Endothelial cell of umbilical vein (primary cell): ENCODE measurements at regions not wholly inside any gene's neighbourhood (a gene's known extent, or its start where the extent isn't known, plus 50 kb on each side); places are given as distances from the start of the nearest gene placed in this dataset.
A peak's percentile ranks its signal among the peaks of the same experiment; 100 is the strongest.

Experiments used
- BruUV-seq: library from RNA; stranded (reverse); fragments of 400-500 nt; replicated peaks from 2 replicates; lab custom pipeline; 2021; lab: Mats Ljungman, UMichigan
- CTCF ChIA-PET: fragments of 300-600, 350-600 bp; sonication (Branson Sonifier 250); formaldehyde crosslinking; loops from one replicate; lab custom pipeline; 2021; ENCODE audit warnings: antibody characterized with exemption, inconsistent platforms; lab: Charles Lee
- POLR2A ChIA-PET: fragments of 300-600, 350-600 bp; sonication (Branson Sonifier 250); formaldehyde crosslinking; loops from one replicate; lab custom pipeline; 2021; ENCODE audit warnings: antibody characterized with exemption, inconsistent platforms; lab: Charles Lee
- DNase-seq: peaks from one replicate; pipeline ENCODE4 v3.0.0-alpha.2; 2011; ENCODE audit warnings: low read depth, low spot score
- FAIRE-seq: peaks from 2 replicates; lab custom pipeline; 2011; peaks lifted over from hg19 to GRCh38; lab: Jason Lieb, UNC
- H2AFZ ChIP-seq: 2 replicates; pipeline ENCODE4 v1.6.0; 2012; ENCODE audit warnings: low read depth, low read length, control low read depth, inconsistent platforms
- H3K27ac ChIP-seq: 2 replicates; pipeline ENCODE4 v1.5.1; 2011; ENCODE audit warnings: low read depth, mild to moderate bottlenecking, control low read depth, low read length, moderate library complexity; ENCODE audit not compliant: insufficient read depth
- H3K27me3 ChIP-seq, 2 experiments: 2 replicates each; pipeline versions ENCODE4 v1.6.0 to v1.6.1; 2011; ENCODE audit warnings: low read length in 2 of 2, mixed read lengths in 1 of 2; ENCODE audit not compliant: control insufficient read depth in 2 of 2, insufficient read depth in 2 of 2
- H3K36me3 ChIP-seq, 2 experiments: 2 replicates in 1 of 2; 3 replicates in 1 of 2; pipeline ENCODE4 v1.5.1; 2011; ENCODE audit warnings: low read length in 2 of 2, mild to moderate bottlenecking in 1 of 2, moderate library complexity in 1 of 2; ENCODE audit not compliant: control insufficient read depth in 2 of 2, insufficient read depth in 2 of 2; ENCODE audit errors: extremely low read depth in 1 of 2
- H3K4me1 ChIP-seq: 3 replicates; pipeline ENCODE4 v1.5.1; 2011; ENCODE audit warnings: mild to moderate bottlenecking, low read length; ENCODE audit not compliant: control insufficient read depth, insufficient read depth; ENCODE audit errors: extremely low read depth
- H3K4me2 ChIP-seq: 2 replicates; pipeline ENCODE4 v1.6.1; 2011; ENCODE audit warnings: low read length, control low read depth, mixed read lengths; ENCODE audit not compliant: insufficient read depth
- H3K4me3 ChIP-seq, 3 experiments: fragments of 200-600 bp in 1 of 3; sonication (generic), shearing (Covaris generic) in 1 of 3; replicated peaks in 1 of 3; 2 replicates each; pipeline ENCODE4 v1.5.1; 2011 to 2016; ENCODE audit warnings: control low read depth in 3 of 3, low read length in 3 of 3, mild to moderate bottlenecking in 2 of 3, inconsistent platforms in 1 of 3, low read depth in 1 of 3, moderate library complexity in 1 of 3; ENCODE audit not compliant: insufficient read depth in 1 of 3
- H3K79me2 ChIP-seq: 2 replicates; pipeline ENCODE4 v1.6.0; 2012; ENCODE audit warnings: low read length, inconsistent platforms; ENCODE audit not compliant: control insufficient read depth, insufficient read depth
- H3K9ac ChIP-seq: replicated peaks from 2 replicates; pipeline ENCODE3; 2011; ENCODE audit warnings: low read length, control low read depth; ENCODE audit not compliant: insufficient read depth; ENCODE audit errors: extremely low read depth
- H3K9me1 ChIP-seq: replicated peaks from 3 replicates; pipeline ENCODE4 v1.6.0; 2011; ENCODE audit warnings: mild to moderate bottlenecking, low read length; ENCODE audit not compliant: control insufficient read depth, insufficient read depth; ENCODE audit errors: extremely low read depth
- H3K9me3 ChIP-seq: replicated peaks from 2 replicates; pipeline ENCODE4 v1.5.1; 2012; ENCODE audit warnings: low read length, inconsistent platforms; ENCODE audit not compliant: control insufficient read depth, insufficient read depth
- H4K20me1 ChIP-seq: replicated peaks from 2 replicates; pipeline ENCODE3; 2011; ENCODE audit warnings: mild to moderate bottlenecking, low read length; ENCODE audit not compliant: control insufficient read depth, insufficient read depth; ENCODE audit errors: extremely low read depth
- EZH2 ChIP-seq: IDR thresholded peaks from 2 replicates; pipeline ENCODE4 v1.6.1; 2012; ENCODE audit warnings: borderline replicate concordance, low read depth, mild to moderate bottlenecking, moderate library complexity, low read length, inconsistent platforms; ENCODE audit not compliant: severe bottlenecking
- FOS ChIP-seq: IDR thresholded peaks from 2 replicates; pipeline ENCODE4 v1.6.1; 2011; ENCODE audit warnings: mild to moderate bottlenecking, low read length, moderate library complexity, borderline replicate concordance; ENCODE audit not compliant: insufficient read depth
- JUN ChIP-seq: IDR thresholded peaks from 2 replicates; pipeline ENCODE4 v1.6.1; 2011; ENCODE audit warnings: borderline replicate concordance, low read depth; ENCODE audit not compliant: insufficient read length, insufficient read depth
- MYC ChIP-seq: IDR thresholded peaks from one replicate; pipeline ENCODE4 v1.6.1; 2011; ENCODE audit warnings: mild to moderate bottlenecking, low read depth, low read length
- POLR2A ChIP-seq: IDR thresholded peaks from 2 replicates; pipeline ENCODE4 v1.6.1; 2012; ENCODE audit warnings: low read depth, mild to moderate bottlenecking, control low read depth, low read length
- POLR2AphosphoS5 ChIP-seq: IDR thresholded peaks from 2 replicates; pipeline ENCODE4 v1.6.1; 2012; ENCODE audit warnings: low read depth, mild to moderate bottlenecking, control low read depth, low read length, moderate library complexity; ENCODE audit not compliant: insufficient read depth
- dilution Hi-C: fragments of 300-500 bp; cut with MboI; formaldehyde crosslinking; loops from one replicate; pipeline ENCODE4 v1.15.0; 2019; ENCODE audit warnings: low sequenced_read_pairs; ENCODE audit not compliant: extremely low pct_ligation_motif_present
- intact Hi-C: fragments of 100-400 bp; cut with micrococcal nuclease; formaldehyde crosslinking; loops from one replicate; pipeline ENCODE4 v1.10.0; 2022
- TF ChIP-seq, protein P1 (sequence below), 2 donors: IDR thresholded peaks; 1 replicate in 1 of 2; 2 replicates in 1 of 2; pipeline ENCODE4 v1.5.1; 2011; ENCODE audit warnings: low read length in 2 of 2, mild to moderate bottlenecking in 2 of 2, moderate library complexity in 2 of 2, control low read depth in 1 of 2, inconsistent platforms in 1 of 2, low read depth in 1 of 2; ENCODE audit not compliant: insufficient read depth in 1 of 2; ENCODE audit errors: extremely low read depth in 1 of 2
- TF ChIP-seq, protein P2 (sequence below): IDR thresholded peaks from 2 replicates; pipeline ENCODE4 v1.6.1; 2011; ENCODE audit not compliant: insufficient read depth, insufficient read length

DNA sequence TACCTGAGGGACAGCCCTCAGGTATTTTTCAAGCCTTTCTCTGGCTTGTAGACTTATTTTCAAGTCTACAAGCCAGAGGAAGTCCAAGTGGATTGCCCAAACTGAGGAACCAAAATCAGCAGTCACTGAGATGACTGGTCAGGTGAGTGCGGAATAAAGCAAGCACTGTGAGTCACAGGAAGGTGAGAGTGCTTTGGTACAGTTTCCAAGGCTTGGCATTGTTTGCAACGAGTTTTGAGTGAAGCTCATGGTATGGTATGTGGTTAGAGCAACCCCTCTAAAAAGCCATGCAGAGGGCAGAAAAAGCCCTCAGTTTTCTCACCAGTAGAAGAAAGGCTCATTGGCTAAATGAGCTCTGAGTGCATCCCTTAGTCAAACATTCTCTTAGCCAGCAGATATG is 112.8 kb upstream of the EOLA2 start:
- ChIA-PET POLR2A (no interaction called here), CTCF (interaction anchor here (1.2 kb wide), 1 partner anchor 314 kb away, joined by 4 read pairs; no protein-coding TSS in a partner anchor)
- FAIRE-seq = peak; percentile 82
- H3K9me3 ChIP-seq = no peaks in the 10 kb centered on the region
- intact Hi-C loops = no loop called here
- H3K36me3 ChIP-seq = no peaks in the 10 kb centered on the region
- H3K4me2 ChIP-seq = no peak overlapping the region
- H3K4me1 ChIP-seq = peaks cover 7% of the 10 kb centered on the region
- H4K20me1 ChIP-seq = no peaks in the 10 kb centered on the region
- H3K4me3 ChIP-seq = no peak overlapping the region
- TF ChIP-seq EZH2 = no peak
- no peak for TF ChIP-seq POLR2A
- TF ChIP-seq FOS = no peak
- TF ChIP-seq JUN = no peak
- TF ChIP-seq, protein P1, sequence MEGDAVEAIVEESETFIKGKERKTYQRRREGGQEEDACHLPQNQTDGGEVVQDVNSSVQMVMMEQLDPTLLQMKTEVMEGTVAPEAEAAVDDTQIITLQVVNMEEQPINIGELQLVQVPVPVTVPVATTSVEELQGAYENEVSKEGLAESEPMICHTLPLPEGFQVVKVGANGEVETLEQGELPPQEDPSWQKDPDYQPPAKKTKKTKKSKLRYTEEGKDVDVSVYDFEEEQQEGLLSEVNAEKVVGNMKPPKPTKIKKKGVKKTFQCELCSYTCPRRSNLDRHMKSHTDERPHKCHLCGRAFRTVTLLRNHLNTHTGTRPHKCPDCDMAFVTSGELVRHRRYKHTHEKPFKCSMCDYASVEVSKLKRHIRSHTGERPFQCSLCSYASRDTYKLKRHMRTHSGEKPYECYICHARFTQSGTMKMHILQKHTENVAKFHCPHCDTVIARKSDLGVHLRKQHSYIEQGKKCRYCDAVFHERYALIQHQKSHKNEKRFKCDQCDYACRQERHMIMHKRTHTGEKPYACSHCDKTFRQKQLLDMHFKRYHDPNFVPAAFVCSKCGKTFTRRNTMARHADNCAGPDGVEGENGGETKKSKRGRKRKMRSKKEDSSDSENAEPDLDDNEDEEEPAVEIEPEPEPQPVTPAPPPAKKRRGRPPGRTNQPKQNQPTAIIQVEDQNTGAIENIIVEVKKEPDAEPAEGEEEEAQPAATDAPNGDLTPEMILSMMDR (IDR thresholded peaks at IDR 0.05; ENCODE audit: extremely low read depth in 1 of 2, insufficient read depth in 1 of 2, low read depth in 1 of 2, low read length in 2 of 2) = no peak
- TF ChIP-seq POLR2AphosphoS5 = no peak
- TF ChIP-seq MYC = no peak
- TF ChIP-seq, protein P2, sequence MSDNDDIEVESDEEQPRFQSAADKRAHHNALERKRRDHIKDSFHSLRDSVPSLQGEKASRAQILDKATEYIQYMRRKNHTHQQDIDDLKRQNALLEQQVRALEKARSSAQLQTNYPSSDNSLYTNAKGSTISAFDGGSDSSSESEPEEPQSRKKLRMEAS = no peak
- no peaks in the 10 kb centered on the region for H3K9me1 ChIP-seq
- no TSS peak for BruUV-seq
- no peak overlapping the region for H2AFZ ChIP-seq
- no peak overlapping the region for H3K9ac ChIP-seq
- dilution Hi-C loops = no loop called here
- H3K79me2 ChIP-seq = no peaks in the 10 kb centered on the region
- no peak for DNase-seq
- no peak overlapping the region for H3K27ac ChIP-seq
- H3K27me3 ChIP-seq = no peaks in the 10 kb centered on the region
